Left ventricle myocardium superior (tissue), 1 donor: ENCODE measurements at regions not wholly inside any gene's neighbourhood (a gene's known extent, or its start where the extent isn't known, plus 50 kb on each side); places are given as distances from the start of the nearest gene placed in this dataset.

Source experiments
- ATAC-seq: fragments of 200-7000 bp; cut with Tn5 transposase; one replicate; pipeline ENCODE4 v1.9.1; 2020; ENCODE audit warnings: mild to moderate bottlenecking, moderate library complexity
- DNase-seq: peaks from one replicate; pipeline ENCODE4 v3.0.0-alpha.2; 2020
- intact Hi-C: fragments of 100-400 bp; cut with micrococcal nuclease; formaldehyde crosslinking; loops from one replicate; pipeline ENCODE4 v1.11.0; 2022
- donor health status: DM: no; HTN: yes; CAD: no; lungs with severe emphysema.

- DNase-seq (no peak), ATAC-seq (peak; percentile 88)
- intact Hi-C loops: no loop called here
Observed at GRCh38 chr21:27406300-27407009, 439.6 kb upstream of the ADAMTS5 start.

GRCh38 chr21:27403011-27403410 is 436.1 kb upstream of the ADAMTS5 start:
- DNase-seq (no peak), ATAC-seq (no peak)
- intact Hi-C loops: no loop called here

- intact Hi-C loops: no loop called here
- DNase-seq (no peak), ATAC-seq (peak; percentile 56)
Observed at GRCh38 chr21:27400045-27400444, 433.2 kb upstream of the ADAMTS5 start.

GRCh38 chr21:27397578-27397977 is 430.7 kb upstream of the ADAMTS5 start:
- intact Hi-C loops: no loop called here
- ATAC-seq: no peak

GRCh38 chr21:27393726-27394125 is 426.8 kb upstream of the ADAMTS5 start:
- DNase-seq (no peak), ATAC-seq (no peak)
- intact Hi-C loops: no loop called here

More at GRCh38 chr21:27397578-27397977, 430.7 kb upstream of the ADAMTS5 start:
- no peak for DNase-seq

- DNase-seq (no peak), ATAC-seq (no peak)
- intact Hi-C loops: no loop called here
Observed at GRCh38 chr21:27391990-27392389, 425.1 kb upstream of the ADAMTS5 start.

- DNase-seq (no peak), ATAC-seq (peak; percentile 40)
- intact Hi-C loops: no loop called here
Observed at GRCh38 chr21:27390384-27390783, 423.5 kb upstream of the ADAMTS5 start.

- intact Hi-C loops: no loop called here
- DNase-seq: no peak
- no peak for ATAC-seq
Observed at GRCh38 chr21:27388825-27389224, 421.9 kb upstream of the ADAMTS5 start.

GRCh38 chr21:27382404-27382803 is 415.5 kb upstream of the ADAMTS5 start:
- DNase-seq: no peak
- intact Hi-C loops: no loop called here
- peak; percentile 62 for ATAC-seq

- ATAC-seq (peak; percentile 57), DNase-seq (no peak)
- intact Hi-C loops: no loop called here
Observed at GRCh38 chr21:27380303-27380702, 413.4 kb upstream of the ADAMTS5 start.

- ATAC-seq (peak; percentile 68), DNase-seq (no peak)
- intact Hi-C loops: no loop called here
Observed at GRCh38 chr21:27379354-27379753, 412.5 kb upstream of the ADAMTS5 start.

- DNase-seq (no peak), ATAC-seq (no peak)
- intact Hi-C loops: no loop called here
Observed at GRCh38 chr21:27372381-27372780, 405.5 kb upstream of the ADAMTS5 start.

GRCh38 chr21:27371975-27372331 is 405.1 kb upstream of the ADAMTS5 start:
- intact Hi-C loops: no loop called here
- DNase-seq: no peak
- ATAC-seq: peak; percentile 54

GRCh38 chr21:27371115-27371974 is 404.5 kb upstream of the ADAMTS5 start:
- intact Hi-C loops: no loop called here
- ATAC-seq (peak; percentile 72), DNase-seq (no peak)

- intact Hi-C loops: loop anchor here (10.0 kb wide), 1 partner anchor 195 kb away; no protein-coding TSS in a partner anchor
- ATAC-seq (peak; percentile 43), DNase-seq (no peak)
Observed at GRCh38 chr21:27369978-27370571, 403.2 kb upstream of the ADAMTS5 start.

- intact Hi-C loops: loop anchor here (10.0 kb wide), 1 partner anchor 196 kb away; no protein-coding TSS in a partner anchor
- ATAC-seq (peak; percentile 72), DNase-seq (no peak)
Observed at GRCh38 chr21:27369234-27369633, 402.3 kb upstream of the ADAMTS5 start.

GRCh38 chr21:27366646-27367235 is 399.9 kb upstream of the ADAMTS5 start:
- DNase-seq (no peak), ATAC-seq (no peak)
- intact Hi-C loops: loop anchor here (10.0 kb wide), 1 partner anchor 198 kb away; no protein-coding TSS in a partner anchor

GRCh38 chr21:27366036-27366435 is 399.1 kb upstream of the ADAMTS5 start:
- ATAC-seq (no peak), DNase-seq (no peak)
- intact Hi-C loops: loop anchor here (10.0 kb wide), 1 partner anchor 199 kb away; no protein-coding TSS in a partner anchor

- DNase-seq (no peak), ATAC-seq (no peak)
- intact Hi-C loops: loop anchor here (10.0 kb wide), 1 partner anchor 199 kb away; no protein-coding TSS in a partner anchor
Observed at GRCh38 chr21:27365394-27365793, 398.5 kb upstream of the ADAMTS5 start.
